Ovary (tissue), 3 donors: ENCODE measurements at regions not wholly inside any gene's neighbourhood (a gene's known extent, or its start where the extent isn't known, plus 50 kb on each side); places are given as distances from the start of the nearest gene placed in this dataset.

ENCODE experiments used
- CTCF ChIP-seq, 3 donors: fragments of 450-650 bp in 2 of 3; fragments of 200-600 bp in 1 of 3; IDR thresholded peaks; one replicate each; pipeline versions ENCODE4 v1.5.1 to v1.8.0; 2016 to 2022; ENCODE audit warnings: antibody characterized with exemption in 3 of 3, mild to moderate bottlenecking in 1 of 3
- EP300 ChIP-seq: sonication (generic); formaldehyde crosslinking; IDR thresholded peaks from one replicate; pipeline ENCODE4 v1.6.1; 2017; ENCODE audit warnings: antibody characterized with exemption
- POLR2A ChIP-seq: fragments of 450-650 bp; IDR thresholded peaks from one replicate; pipeline ENCODE4 v1.6.1; 2017; ENCODE audit warnings: antibody characterized with exemption, mild to moderate bottlenecking, moderate library complexity
- donor health status: DM: no; HTN: no; CAD: no.

- no peak for TF ChIP-seq CTCF (IDR thresholded peaks at IDR 0.05)
- no peak for TF ChIP-seq POLR2A
- TF ChIP-seq EP300 = no peak
These were observed 49.9 kb upstream of the ADGRF1 start for GRCh38 chr6:47091886-47092668.
